ENCODE measurements at regions not wholly inside any gene's neighbourhood (a gene's known extent, or its start where the extent isn't known, plus 50 kb on each side); places are given as distances from the start of the nearest gene placed in this dataset.

DNA sequence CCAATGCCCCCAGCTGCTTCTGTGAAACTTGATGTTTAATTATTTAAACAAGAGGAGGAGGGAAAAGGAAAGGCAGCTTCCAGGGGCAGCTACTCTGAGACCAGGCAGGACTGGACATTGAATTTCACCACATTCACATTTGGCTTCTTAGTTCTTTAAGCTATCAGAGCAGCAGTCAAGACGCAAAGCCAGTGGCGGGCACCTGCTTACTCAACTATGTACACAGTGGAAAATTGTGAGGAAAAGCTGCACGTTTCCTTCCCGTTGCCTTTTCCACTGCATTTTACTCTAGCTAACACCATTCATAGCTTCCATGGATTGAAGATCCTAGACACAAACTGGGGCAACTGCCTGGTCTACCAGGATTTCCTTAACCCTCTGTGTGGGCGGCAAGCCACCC, 200.3 kb downstream of the ERCC6L2 start:
- H3K4me3 ChIP-seq (ENCODE audit: low read depth, low read length) = no peak overlapping the region
- CTCF ChIA-PET = no interaction called here
- TF ChIP-seq CTCF (IDR thresholded peaks at IDR 0.05; ENCODE audit: insufficient read depth, low read length, missing control alignments) = no peak
- POLR2A ChIA-PET = no interaction called here
- no peak for DNase-seq (ENCODE audit: low read depth, low spot score)

DNA sequence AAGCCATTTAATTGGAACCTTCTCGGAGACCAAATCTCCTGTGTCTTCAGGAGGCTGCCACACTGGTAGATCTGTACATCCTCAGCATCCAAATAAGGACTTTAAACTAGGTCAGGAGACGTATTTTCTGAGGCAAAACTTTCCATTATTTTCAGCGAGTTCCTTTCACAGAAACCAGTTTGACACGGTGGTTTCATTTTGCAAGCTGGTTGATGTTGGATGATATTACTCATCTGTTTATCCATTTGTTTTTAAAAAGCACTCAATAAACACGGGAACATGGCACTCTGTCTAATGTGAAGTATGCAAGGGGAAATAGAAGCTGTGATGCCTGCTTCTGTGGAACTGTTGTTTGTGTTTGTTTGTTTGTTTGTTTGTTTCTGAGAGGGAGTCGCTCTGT, 199.6 kb downstream of the ERCC6L2 start:
- ChIA-PET POLR2A (no interaction called here), CTCF (interaction anchor here (1.1 kb wide), 1 partner anchor 13 kb away, joined by 3 read pairs; no protein-coding TSS in a partner anchor)
- no peak for TF ChIP-seq CTCF (IDR thresholded peaks at IDR 0.05; ENCODE audit: insufficient read depth, low read length, missing control alignments)
- H3K4me3 ChIP-seq (ENCODE audit: low read depth, low read length) = no peak overlapping the region
- DNase-seq (ENCODE audit: low read depth, low spot score) = no peak

GRCh38 chr9:96073531-96074480, 198.3 kb downstream of the ERCC6L2 start:
- H3K4me3 ChIP-seq (ENCODE audit: low read depth, low read length) = no peak overlapping the region
- TF ChIP-seq CTCF (IDR thresholded peaks at IDR 0.05; ENCODE audit: insufficient read depth, low read length, missing control alignments) = no peak
- ChIA-PET POLR2A (no interaction called here), CTCF (interaction anchor here (1.1 to 1.7 kb wide), 4 partner anchors 11 to 18 kb away, joined by 3 to 4 read pairs (median 3); no protein-coding TSS in a partner anchor)
- no peak for DNase-seq (ENCODE audit: low read depth, low spot score)

DNA sequence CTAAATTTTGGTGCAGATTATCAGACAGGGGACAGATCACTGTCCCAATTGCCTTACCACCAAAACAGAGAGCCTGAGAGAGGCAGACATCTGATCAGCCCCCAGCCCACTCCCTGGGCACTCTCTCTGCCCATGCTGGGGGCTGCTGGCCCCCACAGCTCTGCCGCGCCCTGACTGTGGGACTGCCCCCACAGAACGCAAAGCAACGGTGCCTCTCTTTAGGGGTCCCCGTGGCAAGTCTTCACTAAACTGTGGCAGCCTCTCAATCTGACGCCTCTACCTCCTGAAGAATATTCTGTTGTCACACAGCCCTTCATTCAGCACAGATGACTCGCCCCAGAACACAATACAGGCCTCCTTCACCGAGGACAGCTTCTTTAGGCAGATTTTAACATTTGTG, 197.4 kb downstream of the ERCC6L2 start:
- no peak for TF ChIP-seq CTCF (IDR thresholded peaks at IDR 0.05; ENCODE audit: insufficient read depth, low read length, missing control alignments)
- DNase-seq (ENCODE audit: low read depth, low spot score) = no peak
- ChIA-PET POLR2A (no interaction called here), CTCF (interaction anchor here (1.3 to 1.7 kb wide), 3 partner anchors 11 to 18 kb away, joined by 3 to 4 read pairs (median 3); no protein-coding TSS in a partner anchor)
- H3K4me3 ChIP-seq (ENCODE audit: low read depth, low read length) = no peak overlapping the region

- POLR2A ChIA-PET = no interaction called here
- CTCF ChIA-PET = no interaction called here
- DNase-seq (ENCODE audit: low read depth, low spot score) = no peak
- no peak overlapping the region for H3K4me3 ChIP-seq (ENCODE audit: low read depth, low read length)
- TF ChIP-seq CTCF (IDR thresholded peaks at IDR 0.05; ENCODE audit: insufficient read depth, low read length, missing control alignments) = no peak
Measured at GRCh38 chr9:96071815-96072124, 196.3 kb downstream of the ERCC6L2 start.

DNA sequence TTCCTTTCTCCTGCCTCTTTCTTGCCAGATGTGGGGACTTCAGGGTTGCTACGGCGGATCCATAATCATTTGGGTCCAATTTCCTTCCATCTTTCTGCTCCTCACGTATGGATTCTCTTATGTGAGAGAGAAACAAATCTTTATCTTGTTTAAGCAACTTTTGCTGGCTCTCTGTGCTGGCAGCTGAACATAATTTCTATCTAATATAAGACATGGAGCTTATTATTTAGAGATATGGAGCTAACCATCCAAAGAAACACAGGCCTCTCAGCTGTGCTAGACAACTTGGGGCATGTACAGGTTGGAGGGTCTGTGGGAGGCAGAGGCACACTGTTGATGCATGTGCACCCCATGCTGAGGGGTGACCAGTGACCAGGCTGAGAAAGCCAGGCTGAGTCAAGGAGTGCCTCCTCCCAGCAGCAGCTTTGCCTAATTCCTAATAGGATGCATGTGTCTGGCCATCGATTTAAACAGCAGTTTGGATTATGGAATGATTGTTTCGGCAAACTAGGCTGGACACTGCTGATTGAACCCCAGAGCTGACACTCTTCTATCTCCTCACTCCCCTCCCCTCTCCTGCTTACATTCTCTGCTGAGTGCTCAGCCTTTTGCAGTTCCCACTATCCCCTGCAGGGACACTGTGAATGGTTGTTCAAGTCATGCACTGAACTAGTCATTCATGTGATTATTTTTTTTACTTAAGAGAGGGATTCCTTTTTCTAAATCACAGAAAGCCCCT, 195.8 kb downstream of the ERCC6L2 start:
- TF ChIP-seq CTCF (IDR thresholded peaks at IDR 0.05; ENCODE audit: insufficient read depth, low read length, missing control alignments) = peak; percentile 55
- no peak overlapping the region for H3K4me3 ChIP-seq (ENCODE audit: low read depth, low read length)
- ChIA-PET POLR2A (no interaction called here), CTCF (no interaction called here)
- DNase-seq (ENCODE audit: low read depth, low spot score) = no peak
